NCI-H2227 (cell line): ENCODE measurements at regions not wholly inside any gene's neighbourhood (a gene's known extent, or its start where the extent isn't known, plus 50 kb on each side); places are given as distances from the start of the nearest gene placed in this dataset.

Experiments
- DNase-seq: peaks from one replicate; lab custom pipeline; 2025; ENCODE audit not compliant: unreplicated experiment; lab: John Stamatoyannopoulos, UW

GRCh38 chr2:133936601-133937000, 317.3 kb upstream of the MGAT5 start:
- DNase-seq, result no peak

DNA sequence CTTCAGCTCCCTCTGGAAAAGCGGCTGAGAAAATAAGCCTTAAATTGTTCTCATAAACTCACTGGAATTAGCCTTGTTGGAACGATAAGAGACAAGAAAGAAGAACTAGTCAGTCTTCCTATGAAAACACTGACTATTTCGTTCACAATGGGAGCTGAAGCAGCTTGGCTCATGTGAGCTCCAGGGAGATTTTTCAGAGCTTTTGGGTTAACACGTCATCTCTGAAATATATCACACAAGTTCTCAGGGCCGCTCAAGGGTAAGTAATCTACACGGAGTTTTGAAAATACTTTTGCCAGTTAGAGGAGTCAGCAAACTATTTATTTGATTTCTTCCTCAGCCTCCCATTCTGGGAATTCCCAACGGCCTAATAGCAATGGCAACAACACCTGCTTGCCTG, 316.2 kb upstream of the MGAT5 start:
- DNase-seq, result peak; percentile 10

DNA sequence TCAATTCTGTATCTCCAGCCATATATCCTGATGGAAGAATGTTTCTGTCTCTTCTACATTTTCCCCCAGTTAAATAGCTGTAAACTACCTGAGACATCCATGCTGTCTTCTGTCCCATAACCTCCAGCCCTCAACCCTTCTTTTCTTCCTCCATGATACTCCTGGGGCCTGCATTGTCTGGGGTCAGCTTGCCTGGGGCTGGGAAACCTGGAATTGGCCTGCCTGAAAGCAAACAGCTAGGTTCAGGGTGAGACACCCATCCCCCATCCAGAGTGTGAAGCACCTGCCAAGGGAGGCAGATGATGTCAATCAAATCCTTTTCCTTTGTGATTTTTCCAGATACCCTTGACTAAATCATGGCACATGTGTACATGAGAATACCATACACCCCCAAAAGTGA, 313.7 kb upstream of the MGAT5 start:
- DNase-seq, result no peak

GRCh38 chr2:133941666-133942065, 312.2 kb upstream of the MGAT5 start:
- DNase-seq, result no peak

DNA sequence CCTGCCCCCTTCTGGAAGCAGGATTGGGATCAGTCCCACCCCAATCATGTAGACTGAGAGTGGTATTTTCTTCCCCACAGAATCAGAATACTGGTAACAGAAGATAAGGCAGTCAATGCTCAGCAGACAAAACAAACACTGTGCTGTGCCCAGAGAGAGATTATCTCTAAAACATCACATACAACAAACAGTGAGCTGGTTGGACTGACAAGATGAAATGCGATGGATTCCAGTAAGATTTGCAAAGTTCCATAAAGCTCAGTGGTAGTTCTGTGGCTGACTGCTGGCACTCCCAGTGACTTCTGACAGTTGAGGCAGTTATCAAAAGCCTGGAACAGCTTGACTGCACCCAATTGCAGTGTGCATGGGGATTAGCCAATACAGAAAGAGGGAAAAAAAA, 311.5 kb upstream of the MGAT5 start:
- no peak for DNase-seq

DNA sequence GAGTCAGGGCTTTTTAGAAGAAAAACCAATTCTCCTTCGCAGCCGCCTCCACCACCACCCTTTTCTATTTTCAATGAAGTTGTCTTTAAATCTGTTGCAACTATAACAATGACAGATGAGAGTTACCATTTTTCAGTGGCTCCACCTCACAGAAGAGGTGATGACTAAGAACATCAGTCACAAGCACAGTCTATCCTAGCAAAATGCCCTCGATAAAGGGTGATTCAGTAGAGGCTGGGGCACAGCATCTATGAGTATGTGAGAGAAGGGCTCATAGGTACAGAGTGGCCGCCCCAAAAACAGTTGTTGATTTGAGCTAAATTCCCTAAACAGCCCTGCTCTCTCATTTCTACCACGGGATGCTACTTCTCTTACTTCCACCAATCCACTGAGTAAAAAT, 310.8 kb upstream of the MGAT5 start:
- DNase-seq, result no peak

GRCh38 chr2:133945089-133945488, 308.8 kb upstream of the MGAT5 start:
- DNase-seq, result no peak

- DNase-seq, result no peak
These were observed 306.8 kb upstream of the MGAT5 start for GRCh38 chr2:133947057-133947456.

DNA sequence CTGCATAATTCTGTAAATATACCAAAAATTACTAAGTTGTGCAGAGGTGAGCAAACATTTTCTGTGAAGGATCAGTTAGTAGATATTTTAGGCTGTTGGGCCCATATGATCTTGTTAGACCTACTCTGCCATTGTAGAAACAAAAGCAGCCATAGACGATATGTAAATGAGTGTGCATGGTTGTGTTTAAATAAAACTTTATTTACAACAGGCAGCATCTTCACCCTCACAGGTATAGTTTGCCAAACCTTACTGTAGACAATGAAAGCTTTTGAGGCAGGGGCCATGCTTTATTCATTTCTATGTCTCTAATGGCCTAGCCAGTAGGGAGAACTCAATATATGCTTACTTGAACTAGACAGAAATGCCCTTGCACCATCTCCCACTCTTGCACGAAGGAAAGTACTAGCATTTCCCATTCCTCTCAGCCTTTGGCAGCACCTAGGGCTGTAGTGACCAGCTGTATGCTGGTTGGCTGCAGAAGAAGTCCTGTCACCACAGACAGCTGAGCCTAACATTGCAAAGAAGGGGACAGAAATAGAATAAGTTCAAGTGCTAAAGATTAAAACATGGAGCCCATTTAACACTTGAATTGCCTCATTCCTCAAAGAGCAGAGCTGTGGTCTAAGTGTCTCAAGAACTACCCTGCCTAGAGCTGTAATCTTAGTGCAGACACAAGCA, 305.1 kb upstream of the MGAT5 start:
- DNase-seq, result no peak

GRCh38 chr2:133949595-133949994, 304.3 kb upstream of the MGAT5 start:
- peak; percentile 12 for DNase-seq

GRCh38 chr2:133951209-133951608, 302.7 kb upstream of the MGAT5 start:
- DNase-seq, result no peak

DNA sequence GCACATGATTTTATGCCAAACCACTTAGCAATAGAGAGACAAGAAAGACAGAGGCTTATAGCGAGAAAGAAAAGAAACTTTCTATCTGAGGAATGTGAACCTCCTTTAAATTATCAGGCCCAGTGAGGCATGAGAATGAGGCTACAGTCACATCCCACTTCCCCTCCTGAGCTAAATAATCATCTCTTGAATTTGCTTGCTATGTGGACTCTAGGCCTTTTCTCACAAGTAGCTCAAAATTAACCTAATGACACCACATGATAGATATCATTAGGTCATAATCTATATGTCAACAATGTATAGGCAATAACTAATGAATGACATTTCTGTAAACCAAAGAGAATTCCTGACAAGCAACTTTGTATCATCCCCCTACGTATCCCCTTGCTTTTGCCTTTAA, 301.5 kb upstream of the MGAT5 start:
- no peak for DNase-seq

DNA sequence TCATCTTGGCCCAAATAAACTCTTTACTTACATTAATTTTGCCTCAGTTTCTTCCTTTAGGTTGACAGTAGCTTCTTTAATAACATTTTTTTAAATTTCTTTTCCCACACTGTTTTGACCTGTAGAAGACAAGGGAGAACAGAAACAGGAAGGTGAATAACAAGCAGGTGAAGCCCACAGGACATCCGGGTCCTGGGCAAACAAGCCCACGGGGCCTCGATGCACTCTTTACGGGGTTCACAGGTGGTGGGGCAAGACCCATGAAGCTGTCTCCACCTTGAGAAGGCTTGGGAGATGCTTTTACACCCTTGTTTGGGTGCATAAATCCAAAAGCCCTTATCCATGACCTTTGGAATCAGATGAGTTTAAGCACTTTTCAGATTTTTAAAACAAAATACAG, 301.0 kb upstream of the MGAT5 start:
- no peak for DNase-seq

DNA sequence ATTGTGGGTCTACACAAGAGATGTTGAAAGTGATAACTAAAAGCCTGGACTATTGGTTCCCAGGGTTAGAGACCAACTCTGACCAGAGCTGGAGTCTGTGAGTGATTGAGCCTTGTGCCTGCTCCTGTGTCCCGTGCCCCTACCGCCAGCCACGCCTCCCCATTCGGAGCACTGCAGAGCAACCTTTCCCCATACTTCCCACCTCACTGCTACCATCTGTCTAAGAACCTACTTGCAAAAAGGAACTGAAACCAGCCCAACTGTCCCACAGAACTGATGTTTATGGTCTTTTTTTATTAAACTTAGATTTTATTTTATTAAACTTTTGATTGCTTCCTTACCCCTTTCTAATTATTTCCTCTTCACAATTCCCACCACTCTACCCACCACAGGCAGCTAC, 300.3 kb upstream of the MGAT5 start:
- no peak for DNase-seq

GRCh38 chr2:133954636-133955035, 299.2 kb upstream of the MGAT5 start:
- DNase-seq, result no peak

- DNase-seq, result no peak
These were observed 298.7 kb upstream of the MGAT5 start for GRCh38 chr2:133955169-133955568.

GRCh38 chr2:133956434-133956935, 297.4 kb upstream of the MGAT5 start:
- DNase-seq, result no peak

DNA sequence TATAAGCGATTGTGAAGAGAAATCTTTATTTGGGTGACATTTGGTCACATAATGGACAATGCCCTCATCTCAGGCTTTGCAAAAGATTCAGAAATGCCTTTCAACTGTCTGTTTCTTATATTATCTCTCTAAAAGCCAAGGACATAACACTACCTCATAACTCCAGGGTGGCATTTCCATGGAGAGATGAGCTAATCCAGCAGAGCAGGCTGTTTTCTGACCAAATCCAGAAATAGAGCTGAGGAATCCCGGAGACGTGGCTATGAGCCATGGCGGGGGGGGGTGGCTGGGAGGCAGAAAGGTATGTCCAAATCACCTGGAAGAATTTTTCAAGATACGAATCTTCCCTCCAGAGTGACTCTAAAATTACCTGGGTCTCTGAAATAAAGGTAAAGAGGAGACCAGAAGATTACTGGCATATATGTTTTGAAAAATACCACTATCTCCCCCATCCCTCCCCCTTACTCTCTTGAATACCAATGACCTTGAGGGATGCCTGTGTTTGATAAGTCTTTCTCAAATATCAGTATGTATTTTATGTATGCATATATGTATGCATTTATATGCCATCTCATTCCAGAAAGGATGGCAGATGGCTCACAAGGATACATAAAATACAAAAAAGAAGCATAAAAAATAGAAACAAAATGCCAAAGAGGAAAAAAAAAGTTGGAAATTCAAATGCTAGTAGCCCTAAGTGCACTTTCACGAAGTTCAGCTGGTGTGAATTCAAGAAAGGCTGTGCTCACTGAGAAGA, 296.0 kb upstream of the MGAT5 start:
- DNase-seq, result no peak

GRCh38 chr2:133959066-133959465, 294.8 kb upstream of the MGAT5 start:
- no peak for DNase-seq

DNA sequence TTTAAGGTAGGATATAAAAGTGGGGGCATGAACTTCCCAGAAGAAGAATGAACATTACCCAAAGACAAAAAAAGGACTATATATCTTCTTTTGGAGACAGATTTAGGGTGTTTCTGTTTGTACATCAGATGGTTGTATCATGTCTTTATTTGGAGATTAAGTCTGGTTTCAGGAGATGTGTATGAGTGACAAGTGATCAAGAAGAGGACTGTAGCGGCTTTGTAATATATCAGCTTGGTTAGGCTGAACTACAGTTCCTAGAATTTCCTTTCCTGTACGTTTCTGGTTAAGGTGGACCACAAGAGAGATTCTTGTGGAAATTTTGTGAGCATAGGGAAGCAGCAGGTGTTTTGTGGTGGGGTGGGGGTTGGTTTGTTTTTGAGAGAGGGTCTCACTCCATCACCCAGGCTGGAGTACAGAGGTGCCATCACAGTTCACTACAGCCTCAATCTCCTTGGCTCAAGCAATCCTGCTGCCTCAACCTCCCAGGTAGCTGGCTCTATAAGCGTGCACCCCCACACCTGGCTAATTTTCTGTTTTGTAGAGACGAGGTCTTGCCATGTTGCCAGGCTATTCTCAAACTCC, 287.1 kb upstream of the MGAT5 start:
- no peak for DNase-seq

- DNase-seq, result no peak
These were observed 286.5 kb upstream of the MGAT5 start for GRCh38 chr2:133967326-133967725.

- no peak for DNase-seq
These were observed 285.4 kb upstream of the MGAT5 start for GRCh38 chr2:133968446-133968845.
